Stimulated activated CD8-positive, alpha-beta memory T cell treated with anti-CD3 and anti-CD28 coated beads, Interleukin-7, amount 100 ng/mL, for 4 hours (primary cell): ENCODE measurements at regions not wholly inside any gene's neighbourhood (a gene's known extent, or its start where the extent isn't known, plus 50 kb on each side); places are given as distances from the start of the nearest gene placed in this dataset.
"Not testable (repeated sequence)": the region's sequence is repeated elsewhere in the genome, so short reads cannot be mapped to it uniquely, and the experiment has no call there.

Source experiments
- DNase-seq, 2 donors: peaks; one replicate each; pipeline ENCODE4 v3.0.0-alpha.2; 2020; ENCODE audit warnings: low read depth in 2 of 2

GRCh38 chr6:85128781-85129180 is 321.1 kb upstream of the NT5E start:
- no peak for DNase-seq

DNA sequence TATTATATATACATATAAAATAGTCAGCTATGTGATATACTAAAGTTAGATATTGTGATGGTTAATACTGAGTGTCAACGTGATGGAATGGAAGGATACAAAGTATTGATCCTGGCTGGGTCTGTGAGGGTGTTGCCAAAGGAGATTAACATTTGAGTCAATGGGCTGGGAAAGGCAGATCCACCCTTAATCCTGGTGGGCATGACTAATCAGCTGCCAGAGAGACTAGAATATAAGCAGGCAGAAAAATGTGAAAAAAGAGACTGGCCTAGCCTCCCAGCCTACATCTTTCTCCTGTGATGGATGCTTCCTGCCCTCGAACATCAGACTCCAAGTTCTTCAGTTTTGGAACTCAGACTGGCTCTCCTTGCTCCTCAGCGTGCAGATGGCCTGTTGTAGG is 321.6 kb upstream of the NT5E start:
- DNase-seq = not testable (repeated sequence)

GRCh38 chr6:85127696-85128243 is 322.1 kb upstream of the NT5E start:
- no peak for DNase-seq

DNA sequence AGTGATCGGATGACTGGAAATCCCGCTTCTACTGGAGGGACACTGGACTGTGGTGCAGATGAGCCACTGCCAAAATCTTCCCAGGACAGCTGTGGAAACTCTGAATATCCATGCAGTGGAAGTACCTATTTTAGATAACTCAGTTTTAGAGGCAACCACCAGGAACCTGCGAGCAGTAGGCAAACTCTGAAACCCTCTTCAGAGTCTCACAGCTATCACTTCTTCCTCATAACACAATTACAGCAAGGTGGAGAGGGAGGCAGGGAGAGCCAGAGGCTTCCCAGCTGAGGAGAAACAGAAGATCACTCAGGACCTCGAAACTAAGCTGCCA is 322.8 kb upstream of the NT5E start:
- DNase-seq = no peak

DNA sequence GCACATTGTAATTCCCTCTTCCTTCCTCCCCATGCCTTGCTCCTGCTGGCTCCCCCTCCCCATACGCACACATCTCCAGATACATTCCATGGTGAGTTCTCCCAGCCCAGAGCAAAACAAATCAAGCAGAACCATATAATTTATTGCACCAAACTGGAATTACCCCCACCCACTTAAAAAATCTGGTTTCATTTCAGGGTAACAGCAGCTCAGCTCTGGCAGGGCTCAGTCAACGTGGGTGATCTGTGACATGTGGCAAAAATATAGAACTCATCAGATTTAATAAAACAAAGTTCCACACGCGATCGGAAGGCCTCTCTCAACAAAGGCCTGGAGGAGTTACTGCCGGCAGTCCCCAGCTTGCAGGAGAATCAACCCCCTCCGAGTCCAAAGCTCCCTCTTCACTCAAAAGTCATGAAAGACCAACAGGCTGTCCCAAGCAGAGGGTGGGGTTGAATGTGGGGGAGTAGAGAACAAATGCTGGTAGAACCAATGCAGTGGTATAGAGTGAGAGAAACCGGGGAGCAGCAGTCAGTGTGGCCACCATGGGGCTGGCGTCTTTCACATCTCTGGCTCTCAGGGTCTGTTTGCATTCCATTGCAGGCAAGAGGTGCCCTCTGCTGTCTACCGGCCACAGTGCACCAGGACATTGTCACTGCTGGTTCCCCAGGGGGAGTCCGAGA is 323.3 kb upstream of the NT5E start:
- DNase-seq = no peak

GRCh38 chr6:85125526-85125925 is 324.4 kb upstream of the NT5E start:
- DNase-seq = no peak

DNA sequence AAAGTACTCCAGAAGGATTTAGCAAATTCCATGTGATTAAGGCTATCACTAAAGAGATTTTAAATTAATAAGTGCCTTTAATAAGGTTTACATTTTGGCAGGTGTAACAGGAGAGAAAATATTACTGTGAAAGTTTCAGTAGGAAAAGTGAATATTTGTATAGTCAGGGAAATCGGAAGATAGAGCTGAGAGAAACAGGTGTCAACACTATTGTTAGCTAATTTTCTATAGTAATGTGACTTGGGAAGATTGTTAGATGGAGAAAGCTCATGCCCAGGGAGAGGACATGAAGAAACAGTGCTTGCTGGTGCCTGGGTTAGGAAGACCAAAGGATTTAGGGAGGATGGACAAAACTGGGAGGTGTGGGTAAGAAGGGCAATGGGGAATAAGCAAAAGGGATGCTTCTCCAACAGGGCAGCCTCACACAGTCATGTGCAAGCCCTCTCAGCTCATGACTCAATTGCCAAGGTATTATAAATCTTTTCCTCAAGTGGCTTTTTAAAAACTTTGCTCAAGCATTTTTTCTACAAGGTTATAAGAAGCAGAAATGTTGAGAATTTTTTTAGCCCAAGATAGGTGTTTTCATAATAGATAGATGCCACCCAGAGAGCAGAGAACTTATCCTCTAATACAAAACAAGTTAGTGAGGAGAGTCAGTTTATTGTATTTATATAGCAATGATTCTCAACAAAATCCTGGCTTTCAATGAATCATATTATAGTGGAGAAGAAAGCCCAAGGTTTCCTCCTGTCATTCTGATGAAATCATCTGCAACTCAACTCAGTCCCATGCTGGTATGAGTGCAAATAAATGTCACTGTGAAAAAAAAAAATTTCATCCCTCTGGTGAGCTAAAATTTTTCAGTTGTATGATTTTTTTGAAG is 325.2 kb upstream of the NT5E start:
- DNase-seq = no peak

DNA sequence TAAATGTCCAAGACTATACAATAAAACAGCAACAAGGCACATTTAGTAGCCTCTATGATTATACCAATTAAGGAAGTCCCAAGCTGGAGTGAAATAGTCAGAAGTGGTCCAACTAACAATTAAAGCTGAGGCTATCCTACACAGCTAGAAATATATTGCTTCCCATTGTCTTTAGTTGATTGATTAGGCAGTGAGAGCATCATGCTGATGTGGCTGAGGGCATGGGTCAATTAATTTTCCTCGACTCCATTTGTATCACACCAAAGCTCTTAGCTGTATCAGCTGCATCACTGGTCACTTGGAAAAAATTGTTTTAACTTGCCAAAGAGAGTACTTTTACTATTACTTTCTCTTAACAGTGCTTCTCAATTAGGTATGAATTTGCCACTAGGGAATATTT is 328.7 kb upstream of the NT5E start:
- DNase-seq = no peak

- DNase-seq = no peak
Observed at GRCh38 chr6:85118652-85119235, 331.1 kb upstream of the NT5E start.

DNA sequence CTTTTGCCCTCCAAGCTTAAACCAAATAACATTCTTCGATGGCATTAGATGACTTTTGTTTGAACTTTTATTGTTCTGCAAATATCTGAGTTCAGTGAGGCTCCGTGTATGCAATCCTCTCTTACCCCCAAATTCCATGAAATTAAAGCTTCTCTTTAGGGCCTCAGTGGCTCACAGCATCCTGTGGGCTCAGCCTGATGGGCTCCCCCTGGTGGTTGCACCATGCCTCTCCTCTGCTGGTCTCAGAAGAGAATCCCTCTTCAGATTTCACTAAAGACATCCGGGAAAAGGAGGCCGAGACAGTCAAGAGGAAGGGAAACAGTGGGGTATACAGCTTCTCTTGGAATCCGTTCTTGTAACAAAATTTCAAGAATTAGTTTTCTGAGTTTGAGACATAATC is 331.6 kb upstream of the NT5E start:
- no peak for DNase-seq

GRCh38 chr6:85116475-85116874 is 333.4 kb upstream of the NT5E start:
- no peak for DNase-seq

GRCh38 chr6:85115876-85116275 is 334.0 kb upstream of the NT5E start:
- DNase-seq = no peak

DNA sequence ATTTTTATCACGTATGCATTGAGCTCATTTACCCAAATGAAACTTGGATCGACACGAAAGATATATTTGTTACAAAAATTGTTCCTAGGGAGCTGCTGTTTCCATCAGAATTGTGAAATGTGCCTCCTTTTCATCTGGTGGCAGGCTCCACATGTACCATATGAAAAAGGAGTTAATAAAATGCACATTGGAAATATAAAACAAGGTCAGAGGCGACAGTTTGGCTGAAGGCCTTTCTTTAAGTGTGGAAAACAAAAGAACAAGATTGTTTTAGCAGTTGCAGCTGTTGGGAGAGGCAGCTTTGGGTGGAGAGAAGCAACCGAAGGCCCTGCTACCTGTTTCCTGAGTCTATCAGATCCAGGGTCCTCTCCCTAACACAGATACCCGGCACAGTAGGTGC is 334.5 kb upstream of the NT5E start:
- no peak for DNase-seq

GRCh38 chr6:85114581-85114935 is 335.3 kb upstream of the NT5E start:
- DNase-seq = no peak

- DNase-seq = no peak
Observed at GRCh38 chr6:85113934-85114580, 335.8 kb upstream of the NT5E start.

- no peak for DNase-seq
Observed at GRCh38 chr6:85112540-85112939, 337.3 kb upstream of the NT5E start.

GRCh38 chr6:85111481-85112011 is 338.3 kb upstream of the NT5E start:
- DNase-seq = no peak

- DNase-seq = no peak
Observed at GRCh38 chr6:85110943-85111342, 338.9 kb upstream of the NT5E start.

- DNase-seq = no peak
Observed at GRCh38 chr6:85107701-85108100, 342.2 kb upstream of the NT5E start.

DNA sequence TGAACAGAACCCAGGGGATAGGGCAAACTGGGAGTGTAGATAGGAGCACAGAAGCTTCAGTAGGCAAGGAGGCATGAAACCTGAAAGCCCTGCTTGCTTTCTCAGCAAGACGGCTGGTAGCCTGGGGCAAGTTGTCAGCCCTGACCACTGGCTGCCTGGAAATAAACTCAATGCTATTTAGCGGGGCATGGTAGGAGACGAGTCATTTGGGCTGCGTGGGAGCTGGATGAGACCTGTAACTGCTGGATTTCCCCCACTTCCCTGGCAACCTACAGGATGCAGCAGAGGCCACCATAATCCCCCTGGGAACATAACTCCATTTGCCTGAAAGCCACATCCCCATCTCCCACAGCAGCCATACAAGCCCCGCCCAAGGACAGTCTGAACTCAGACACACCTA is 332.6 kb upstream of the TBX18 start:
- no peak for DNase-seq

DNA sequence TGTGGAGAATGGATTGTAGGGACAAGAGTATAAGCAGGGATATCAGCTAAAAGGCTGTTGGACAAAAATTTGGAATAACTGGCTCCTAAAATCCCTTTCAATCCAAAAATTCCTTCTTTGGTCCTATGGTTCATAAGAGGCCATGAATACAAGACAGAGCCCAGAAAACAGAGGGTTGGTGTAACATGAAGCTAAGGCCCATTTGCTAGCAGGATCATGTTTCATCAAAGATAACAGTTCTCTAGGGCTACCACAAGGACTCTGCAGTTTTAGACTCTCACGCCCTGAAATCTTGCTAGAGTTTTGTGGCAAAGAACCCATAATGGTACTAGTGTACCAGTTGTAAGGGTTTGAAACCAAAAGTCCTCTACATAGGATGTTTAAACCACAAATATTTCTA is 327.8 kb upstream of the TBX18 start:
- DNase-seq = no peak

DNA sequence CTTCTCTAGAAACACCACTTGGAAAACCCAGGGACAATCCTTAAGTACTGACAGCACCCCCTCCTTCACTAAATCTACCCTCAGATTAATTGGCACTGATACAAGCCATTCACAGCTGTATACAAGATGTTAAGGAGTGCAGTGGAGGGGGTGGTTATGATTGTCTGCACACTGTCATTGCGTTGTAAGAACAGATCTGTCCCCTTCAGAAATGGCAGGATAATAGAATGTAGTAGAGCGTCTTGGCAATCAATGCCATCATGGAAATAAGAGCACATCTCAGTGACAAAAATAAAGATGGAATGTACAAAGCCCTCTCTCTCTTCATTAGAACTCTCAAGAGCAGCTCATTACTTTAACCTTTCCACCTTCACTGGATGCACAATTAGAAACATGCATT is 324.9 kb upstream of the TBX18 start:
- DNase-seq = no peak
